ENCODE measurements at regions not wholly inside any gene's neighbourhood (a gene's known extent, or its start where the extent isn't known, plus 50 kb on each side); places are given as distances from the start of the nearest gene placed in this dataset.

- Histone ChIP-seq H4K8ac (ENCODE audit: low read depth in 2 of 2, low read length in 2 of 2) (no peak overlapping the region), H3K4ac (ENCODE audit: low read depth, low read length) (no peak overlapping the region), H2BK20ac (ENCODE audit: low read depth, low read length) (no peak overlapping the region), H2BK15ac (ENCODE audit: low read depth, low read length) (no peak overlapping the region), H3K9ac (ENCODE audit: low read depth, low read length) (no peak overlapping the region), H4K91ac (ENCODE audit: insufficient read depth, low read depth, low read length) (no peak overlapping the region), H3K9me1 (ENCODE audit: insufficient read depth, low read length) (no peaks in the 10 kb centered on the region), H4K20me1 (ENCODE audit: insufficient read depth, low read length) (no peaks in the 10 kb centered on the region), H3K9me3 (ENCODE audit: control insufficient read depth, insufficient read depth, low read length) (no peaks in the 10 kb centered on the region), H2BK5ac (ENCODE audit: low read depth, low read length, poor library complexity, severe bottlenecking) (no peak overlapping the region), H3K79me1 (ENCODE audit: low read depth in 1 of 2, low read length in 2 of 2) (no peaks in the 10 kb centered on the region), H2AK9ac (replicated peaks; ENCODE audit: low read depth, low read length, poor library complexity) (no peak overlapping the region), H3K36me3 (ENCODE audit: control insufficient read depth, insufficient read depth, low read length) (no peaks in the 10 kb centered on the region), H3K4me2 (ENCODE audit: low read depth, low read length) (no peak overlapping the region), H3K4me1 (ENCODE audit: control insufficient read depth, insufficient read depth, low read length) (no peaks in the 10 kb centered on the region), H3K14ac (replicated peaks; ENCODE audit: low read depth, low read length) (no peak overlapping the region), H2AFZ (replicated peaks; ENCODE audit: low read length, poor library complexity) (no peak overlapping the region), H3K23ac (ENCODE audit: low read depth, low read length) (no peak overlapping the region), H3K56ac (ENCODE audit: extremely low read depth, insufficient read depth, low read length) (no peak overlapping the region), H3K18ac (ENCODE audit: low read depth, low read length) (no peak overlapping the region), H4K5ac (ENCODE audit: low read depth, low read length) (no peak overlapping the region), H2BK120ac (ENCODE audit: low read depth, low read length) (no peak overlapping the region), H3K4me3 (ENCODE audit: insufficient read depth, low read depth, low read length) (no peak overlapping the region), H3K27me3 (ENCODE audit: control insufficient read depth, insufficient read depth, low read length) (no peaks in the 10 kb centered on the region), H2AK5ac (ENCODE audit: low read depth, low read length) (no peak overlapping the region), H3K27ac (ENCODE audit: insufficient read depth, low read length) (no peak overlapping the region)
- no CpG with 5 or more reads among the region's 2 CpGs for WGBS, 2 experiments (ENCODE audit: extremely low coverage in 2 of 2, insufficient read length in 1 of 2)
- no peak for TF ChIP-seq CHD1 (IDR thresholded peaks at IDR 0.05; ENCODE audit: low read depth, low read length)
- no peak for TF ChIP-seq BHLHE40 (IDR thresholded peaks at IDR 0.05; ENCODE audit: low read depth, low read length)
- no peak for TF ChIP-seq CTCF (conservative IDR thresholded peaks at IDR 0.05; ENCODE audit: low read depth, low read length)
- no peak for TF ChIP-seq RAD21 (IDR thresholded peaks at IDR 0.05; ENCODE audit: low read length)
- no peak for TF ChIP-seq RFX5 (IDR thresholded peaks at IDR 0.05; ENCODE audit: low read depth, low read length)
- TF ChIP-seq USF2 (IDR thresholded peaks at IDR 0.05; ENCODE audit: low read depth, low read length): no peak
- TF ChIP-seq MAFK (IDR thresholded peaks at IDR 0.05; ENCODE audit: low read depth, low read length): no peak
- TF ChIP-seq RCOR1 (IDR thresholded peaks at IDR 0.05; ENCODE audit: insufficient replicate concordance, low read length): no peak
- no peak for TF ChIP-seq SMC3 (IDR thresholded peaks at IDR 0.05; ENCODE audit: low read depth, low read length)
- TF ChIP-seq POLR2A (IDR thresholded peaks at IDR 0.05; ENCODE audit: low read depth, low read length): no peak
- TF ChIP-seq FOS (IDR thresholded peaks at IDR 0.05; ENCODE audit: low read depth, low read length): no peak
- TF ChIP-seq, protein P1, sequence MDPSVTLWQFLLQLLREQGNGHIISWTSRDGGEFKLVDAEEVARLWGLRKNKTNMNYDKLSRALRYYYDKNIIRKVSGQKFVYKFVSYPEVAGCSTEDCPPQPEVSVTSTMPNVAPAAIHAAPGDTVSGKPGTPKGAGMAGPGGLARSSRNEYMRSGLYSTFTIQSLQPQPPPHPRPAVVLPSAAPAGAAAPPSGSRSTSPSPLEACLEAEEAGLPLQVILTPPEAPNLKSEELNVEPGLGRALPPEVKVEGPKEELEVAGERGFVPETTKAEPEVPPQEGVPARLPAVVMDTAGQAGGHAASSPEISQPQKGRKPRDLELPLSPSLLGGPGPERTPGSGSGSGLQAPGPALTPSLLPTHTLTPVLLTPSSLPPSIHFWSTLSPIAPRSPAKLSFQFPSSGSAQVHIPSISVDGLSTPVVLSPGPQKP (IDR thresholded peaks at IDR 0.05; ENCODE audit: borderline replicate concordance, low read depth, low read length): no peak
- ATAC-seq (ENCODE audit: low read depth) (no peak), DNase-seq (no peak)
- in situ Hi-C loops (cut with MboI; ENCODE audit: low sequenced_read_pairs) (loop anchor here (25.0 kb wide), 1 partner anchor 615 kb away; the partner anchor contains the start of gene PLXNA4), dilution Hi-C loops (cut with HindIII; ENCODE audit: low sequenced_read_pairs, unreplicated experiment) (no loop called here), intact Hi-C loops (cut with micrococcal nuclease) (no loop called here)
- POLR2A ChIA-PET (ENCODE audit: unreplicated experiment): no interaction called here
- no TSS peak for BruUV-seq (replicated peaks)
- CTCF ChIA-PET: no interaction called here
Observed at GRCh38 chr7:131972251-131972650, 415.8 kb upstream of the PODXL start.

All from IMR-90 (cell line).